Neuronal stem cell (in vitro differentiated cells): ENCODE measurements at regions not wholly inside any gene's neighbourhood (a gene's known extent, or its start where the extent isn't known, plus 50 kb on each side); places are given as distances from the start of the nearest gene placed in this dataset.
A peak's percentile ranks its signal among the peaks of the same experiment; 100 is the strongest.

Source experiments
- DNase-seq: peaks from one replicate; pipeline ENCODE4 v3.0.0-alpha.2; 2013; ENCODE audit warnings: low spot score
- H2AFZ ChIP-seq: one replicate; pipeline ENCODE4 v1.6.1; 2013; ENCODE audit warnings: mild to moderate bottlenecking, low read length, inconsistent platforms
- H2AK5ac ChIP-seq: 2 replicates; pipeline ENCODE4 v1.6.1; 2013; ENCODE audit warnings: low read depth, mild to moderate bottlenecking, inconsistent platforms, low read length, moderate library complexity, mixed read lengths
- H2BK120ac ChIP-seq: 2 replicates; pipeline ENCODE4 v1.6.1; 2013; ENCODE audit warnings: low read depth, mild to moderate bottlenecking, inconsistent platforms, low read length, moderate library complexity, mixed read lengths
- H2BK12ac ChIP-seq: one replicate; pipeline ENCODE4 v1.6.1; 2013; ENCODE audit warnings: low read length, inconsistent platforms
- H2BK15ac ChIP-seq: 2 replicates; pipeline ENCODE4 v1.6.1; 2013; ENCODE audit warnings: mild to moderate bottlenecking, low read length, inconsistent platforms, mixed read lengths
- H2BK5ac ChIP-seq: one replicate; pipeline ENCODE4 v1.6.1; 2013; ENCODE audit warnings: inconsistent platforms, mild to moderate bottlenecking, low read length, moderate library complexity
- H3K14ac ChIP-seq: one replicate; pipeline ENCODE4 v1.6.1; 2013; ENCODE audit warnings: low read length, inconsistent platforms
- H3K18ac ChIP-seq: 2 replicates; pipeline ENCODE4 v1.6.1; 2013; ENCODE audit warnings: low read length, inconsistent platforms
- H3K23ac ChIP-seq: 2 replicates; pipeline ENCODE4 v1.6.1; 2013; ENCODE audit warnings: low read depth, mild to moderate bottlenecking, mixed read lengths, low read length, inconsistent platforms; ENCODE audit not compliant: poor library complexity
- H3K27ac ChIP-seq: replicated peaks from 3 replicates; pipeline ENCODE4 v1.5.1; 2013; ENCODE audit warnings: low read length, inconsistent platforms
- H3K27me3 ChIP-seq, 3 experiments: 2 replicates each; pipeline ENCODE4 v1.6.1; 2013; ENCODE audit warnings: low read length in 3 of 3, mild to moderate bottlenecking in 2 of 3, inconsistent platforms in 1 of 3, low read depth in 1 of 3, mixed read lengths in 1 of 3, moderate library complexity in 1 of 3; ENCODE audit not compliant: control insufficient read depth in 3 of 3, insufficient read depth in 3 of 3
- H3K36me3 ChIP-seq, 2 donors: replicated peaks in 1 of 2; 2 replicates each; pipeline ENCODE4 v1.6.1; 2013; ENCODE audit warnings: low read length in 2 of 2; ENCODE audit not compliant: control insufficient read depth in 2 of 2, insufficient read depth in 2 of 2
- H3K4ac ChIP-seq: 2 replicates; pipeline ENCODE4 v1.6.1; 2013; ENCODE audit warnings: inconsistent platforms, mild to moderate bottlenecking, low read length, moderate library complexity
- H3K4me1 ChIP-seq, 2 donors: 1 replicate in 1 of 2; 2 replicates in 1 of 2; pipeline ENCODE4 v1.6.1; 2013; ENCODE audit warnings: low read length in 2 of 2, low read depth in 1 of 2; ENCODE audit not compliant: control insufficient read depth in 2 of 2, insufficient read depth in 1 of 2
- H3K4me2 ChIP-seq: one replicate; pipeline ENCODE4 v1.6.1; 2013; ENCODE audit warnings: mild to moderate bottlenecking, low read length, inconsistent platforms; ENCODE audit not compliant: insufficient read depth, poor library complexity, severe bottlenecking
- H3K4me3 ChIP-seq, 2 donors: 2 replicates each; pipeline ENCODE4 v1.5.1; 2013; ENCODE audit warnings: low read length in 2 of 2, mild to moderate bottlenecking in 2 of 2, inconsistent platforms in 1 of 2, moderate library complexity in 1 of 2
- H3K79me1 ChIP-seq: one replicate; pipeline ENCODE4 v1.6.1; 2013; ENCODE audit warnings: low read depth, mild to moderate bottlenecking, inconsistent platforms, low read length, moderate library complexity
- H3K9ac ChIP-seq: one replicate; pipeline ENCODE4 v1.6.1; 2013; ENCODE audit warnings: mild to moderate bottlenecking, low read depth, low read length, inconsistent platforms; ENCODE audit not compliant: poor library complexity
- H3K9me3 ChIP-seq, 2 donors: replicated peaks in 1 of 2; 2 replicates each; pipeline versions ENCODE3 to v1.6.1; 2013; ENCODE audit warnings: low read length in 2 of 2, mild to moderate bottlenecking in 2 of 2, inconsistent platforms in 1 of 2, low read depth in 1 of 2, mixed read lengths in 1 of 2, moderate library complexity in 1 of 2; ENCODE audit not compliant: control insufficient read depth in 2 of 2, insufficient read depth in 1 of 2
- H4K8ac ChIP-seq: one replicate; pipeline ENCODE4 v1.6.1; 2013; ENCODE audit warnings: low read depth, mild to moderate bottlenecking, inconsistent platforms, low read length, moderate library complexity
- H4K91ac ChIP-seq: one replicate; pipeline ENCODE4 v1.6.1; 2013; ENCODE audit warnings: low read length, low read depth, mild to moderate bottlenecking, inconsistent platforms; ENCODE audit not compliant: poor library complexity
- WGBS, 2 donors: extraction: QIAGEN DNeasy Blood & Tissue Kit; methylation state at CpG; one replicate each; pipeline ENCODE4 v1.1.7; 2013; ENCODE audit warnings: missing lambda C conversion rate in 2 of 2, mixed read lengths in 1 of 2; ENCODE audit not compliant: insufficient read length in 2 of 2, insufficient replicate concordance in 1 of 2; ENCODE audit errors: extremely low coverage in 2 of 2; 5-methylcytosine and 5-hydroxymethylcytosine counted together

- Histone ChIP-seq H2BK12ac (no peak overlapping the region), H3K14ac (no peak overlapping the region), H2BK120ac (no peak overlapping the region), H3K36me3 (no peaks in the 10 kb centered on the region), H4K8ac (no peak overlapping the region), H2BK15ac (no peak overlapping the region), H3K18ac (no peak overlapping the region), H3K4me1 (no peaks in the 10 kb centered on the region), H2AFZ (no peak overlapping the region), H3K27me3 (no peaks in the 10 kb centered on the region), H2BK5ac (no peak overlapping the region), H3K23ac (no peak overlapping the region), H3K4ac (no peak overlapping the region), H3K27ac (no peak overlapping the region), H3K9me3 (no peaks in the 10 kb centered on the region), H3K79me1 (no peaks in the 10 kb centered on the region), H3K4me2 (no peak overlapping the region), H3K9ac (no peak overlapping the region), H4K91ac (no peak overlapping the region), H3K4me3 (no peak overlapping the region), H2AK5ac (no peak overlapping the region)
- no CpG with 5 or more reads among the region's 1 CpG for WGBS, 2 donors
- no peak for DNase-seq
Measured at GRCh38 chr1:96513136-96513535, 208.4 kb upstream of the PTBP2 start.

DNA sequence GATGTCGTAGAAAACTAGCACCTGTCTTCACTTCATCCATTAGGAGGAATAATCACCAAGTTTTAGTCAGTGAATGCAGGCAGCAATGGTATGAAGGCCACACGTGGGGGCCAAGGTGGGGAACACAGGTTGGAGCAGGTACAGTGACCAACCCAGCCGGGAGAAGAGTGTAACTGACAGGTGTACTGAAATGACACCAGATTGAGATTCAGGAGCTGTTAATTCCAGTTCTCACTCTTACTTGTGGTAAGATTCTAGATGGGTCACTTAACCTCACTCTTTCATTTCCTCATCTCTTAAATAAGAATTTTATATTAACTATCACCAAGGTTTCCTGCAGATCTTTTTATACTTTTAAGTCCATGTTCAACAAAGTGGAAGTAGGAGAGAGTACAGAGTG, 206.2 kb upstream of the PTBP2 start:
- no peak overlapping the region for H3K18ac ChIP-seq
- H3K27me3 ChIP-seq, result no peaks in the 10 kb centered on the region
- H3K4ac ChIP-seq, result no peak overlapping the region
- no peak overlapping the region for H3K27ac ChIP-seq
- peaks cover 3 to 8% of the 10 kb centered on the region in 2 donors for H3K4me1 ChIP-seq
- no peak overlapping the region for H3K9ac ChIP-seq
- no peak overlapping the region for H3K23ac ChIP-seq
- no peak overlapping the region for H4K8ac ChIP-seq
- no peak overlapping the region for H2AK5ac ChIP-seq
- H3K9me3 ChIP-seq, result no peaks in the 10 kb centered on the region
- no peak overlapping the region for H2BK120ac ChIP-seq
- no peak overlapping the region for H3K14ac ChIP-seq
- H2BK5ac ChIP-seq, result no peak overlapping the region
- no peak for DNase-seq
- H3K36me3 ChIP-seq, result no peaks in the 10 kb centered on the region
- no peak overlapping the region for H3K4me3 ChIP-seq
- no CpG with 5 or more reads among the region's 3 CpGs for WGBS, 2 donors
- H3K4me2 ChIP-seq, result no peak overlapping the region
- no peak overlapping the region for H2BK12ac ChIP-seq
- no peak overlapping the region for H2BK15ac ChIP-seq
- H3K79me1 ChIP-seq, result no peaks in the 10 kb centered on the region
- no peak overlapping the region for H2AFZ ChIP-seq
- H4K91ac ChIP-seq, result no peak overlapping the region

DNA sequence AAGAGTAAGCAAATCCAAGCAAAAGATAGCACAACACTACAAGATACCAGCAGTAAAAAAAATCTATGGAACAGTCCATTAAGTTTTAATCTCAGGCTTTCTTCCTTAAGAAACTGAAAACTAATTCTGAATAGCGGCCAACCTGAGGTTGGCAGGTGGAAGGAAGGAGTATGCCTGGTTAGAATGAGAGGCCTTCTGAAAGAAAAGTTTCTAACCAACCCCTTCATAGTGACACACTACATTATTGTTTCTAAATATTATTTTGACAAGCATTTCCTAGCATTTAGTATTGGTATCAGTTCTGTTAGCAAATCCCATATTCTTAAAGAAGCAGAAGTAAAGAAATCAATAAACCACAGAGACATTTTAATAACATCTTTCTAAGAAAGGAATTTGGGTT, 205.7 kb upstream of the PTBP2 start:
- no peaks in the 10 kb centered on the region for H3K79me1 ChIP-seq
- no peak overlapping the region for H2BK12ac ChIP-seq
- no peak overlapping the region for H4K91ac ChIP-seq
- no peak overlapping the region for H3K23ac ChIP-seq
- H4K8ac ChIP-seq, result no peak overlapping the region
- no peak overlapping the region for H3K14ac ChIP-seq
- no peak overlapping the region for H2AK5ac ChIP-seq
- H3K4me2 ChIP-seq, result no peak overlapping the region
- H3K4ac ChIP-seq, result no peak overlapping the region
- H3K36me3 ChIP-seq, result no peaks in the 10 kb centered on the region
- H2BK120ac ChIP-seq, result no peak overlapping the region
- H3K4me1 ChIP-seq, result peaks cover 6 to 13% of the 10 kb centered on the region in 2 donors
- DNase-seq, result no peak
- no peak overlapping the region for H3K18ac ChIP-seq
- no peak overlapping the region for H2AFZ ChIP-seq
- H3K9ac ChIP-seq, result no peak overlapping the region
- no peak overlapping the region for H2BK5ac ChIP-seq
- H2BK15ac ChIP-seq, result no peak overlapping the region
- no CpG with 5 or more reads among the region's 1 CpG for WGBS, 2 donors
- no peak overlapping the region for H3K4me3 ChIP-seq
- H3K9me3 ChIP-seq, result no peaks in the 10 kb centered on the region
- no peaks in the 10 kb centered on the region for H3K27me3 ChIP-seq
- H3K27ac ChIP-seq, result no peak overlapping the region

DNA sequence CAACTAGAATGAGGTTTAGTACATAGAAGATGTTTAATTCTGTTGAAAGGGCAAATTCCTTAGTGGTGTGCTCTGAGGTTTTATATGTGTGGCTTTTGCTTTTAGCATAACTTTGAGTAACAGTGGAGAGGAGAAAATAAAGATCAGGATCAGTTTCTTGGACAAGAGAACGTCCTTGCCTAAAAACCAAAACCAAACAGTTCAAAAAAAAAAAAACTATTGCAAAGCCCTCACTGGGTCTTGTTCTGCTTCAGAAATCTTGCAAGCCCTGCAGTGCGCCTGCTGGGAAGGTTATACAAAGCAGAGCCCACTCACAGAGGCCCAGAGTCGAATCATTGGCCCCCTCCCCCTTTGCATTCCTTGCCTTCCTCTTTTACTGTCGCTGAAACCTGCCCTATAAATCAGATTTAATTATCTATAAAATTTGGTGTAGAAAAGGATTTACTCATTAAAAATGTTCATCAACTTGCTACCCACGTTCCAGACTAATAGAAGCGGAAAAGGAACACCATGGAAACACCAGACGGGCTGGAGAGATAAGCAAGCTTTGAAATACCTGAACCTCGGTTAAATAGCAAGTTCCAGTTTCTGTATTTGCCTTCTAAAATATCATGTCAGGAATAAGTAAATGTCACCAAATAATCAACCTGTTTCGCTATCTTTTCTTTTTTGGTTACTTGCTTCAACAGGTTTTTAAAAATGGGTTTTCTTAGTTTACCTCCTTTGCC, 201.6 kb upstream of the PTBP2 start:
- no peak overlapping the region for H3K4me3 ChIP-seq
- WGBS, 2 donors, result no CpG with 5 or more reads among the region's 9 CpGs
- peak; percentile 51 for DNase-seq
- H3K27me3 ChIP-seq, result no peaks in the 10 kb centered on the region
- peak overlapping the region; percentile 81 for H3K27ac ChIP-seq
- no peak overlapping the region for H2BK15ac ChIP-seq
- no peak overlapping the region for H3K23ac ChIP-seq
- H3K79me1 ChIP-seq, result no peaks in the 10 kb centered on the region
- no peak overlapping the region for H3K4ac ChIP-seq
- peaks cover 6 to 17% of the 10 kb centered on the region in 2 donors for H3K4me1 ChIP-seq
- peak overlapping the region; percentile 78 for H2AFZ ChIP-seq
- no peak overlapping the region for H2BK120ac ChIP-seq
- no peak overlapping the region for H3K18ac ChIP-seq
- H3K14ac ChIP-seq, result no peak overlapping the region
- no peak overlapping the region for H3K4me2 ChIP-seq
- no peak overlapping the region for H3K9ac ChIP-seq
- no peak overlapping the region for H2AK5ac ChIP-seq
- no peak overlapping the region for H2BK12ac ChIP-seq
- H4K91ac ChIP-seq, result no peak overlapping the region
- H4K8ac ChIP-seq, result no peak overlapping the region
- no peak overlapping the region for H2BK5ac ChIP-seq
- H3K36me3 ChIP-seq, result no peaks in the 10 kb centered on the region
- no peaks in the 10 kb centered on the region for H3K9me3 ChIP-seq
